GM23248 (cell line): ENCODE measurements at regions not wholly inside any gene's neighbourhood (a gene's known extent, or its start where the extent isn't known, plus 50 kb on each side); places are given as distances from the start of the nearest gene placed in this dataset.

Experiments used
- EZH2 ChIP-seq: fragments of 200-600 bp; sonication (generic); IDR thresholded peaks from 2 replicates; pipeline ENCODE4 v1.6.1; 2018; ENCODE audit warnings: antibody characterized with exemption, mild to moderate bottlenecking; ENCODE audit not compliant: insufficient read depth, poor library complexity, severe bottlenecking
- EZH2phosphoT487 ChIP-seq: fragments of 200-600 bp; sonication (generic); IDR thresholded peaks from 2 replicates; pipeline ENCODE4 v1.6.1; 2018; ENCODE audit warnings: antibody characterized with exemption, moderate library complexity, mild to moderate bottlenecking, low read depth; ENCODE audit not compliant: insufficient read depth

GRCh38 chr5:173707392-173707791 is 90.9 kb upstream of the BOD1 start:
- no peak for TF ChIP-seq EZH2phosphoT487
- no peak for TF ChIP-seq EZH2
